ENCODE measurements at regions not wholly inside any gene's neighbourhood (a gene's known extent, or its start where the extent isn't known, plus 50 kb on each side); places are given as distances from the start of the nearest gene placed in this dataset.

GRCh38 chr11:122022646-122023045 is 93.4 kb downstream of the BLID start:
- TF ChIP-seq CTCF (IDR thresholded peaks at IDR 0.05; ENCODE audit: control extremely low read depth, extremely low read depth): no peak
- H3K4me1 ChIP-seq (ENCODE audit: control insufficient read depth in 5 of 5, insufficient read depth in 5 of 5, low read length in 5 of 5): peaks cover 0 to 2% (median 0%) of the 10 kb centered on the region in 5 donors
- no peak overlapping the region for H3K4me3 ChIP-seq
- no peak overlapping the region for H3K27ac ChIP-seq (ENCODE audit: low read depth in 1 of 2, low read length in 1 of 2)
- whole genome bisulfite sequencing, 2 donors: 96 to 97% methylated on average over 6 of the region's 6 CpGs
- H3K9ac ChIP-seq (ENCODE audit: insufficient read depth in 1 of 2, low read length in 2 of 2): no peak overlapping the region
- H3K9me3 ChIP-seq (ENCODE audit: control insufficient read depth in 4 of 4, insufficient read depth in 3 of 4, low read length in 3 of 4): no peaks in the 10 kb centered on the region
- DNase-seq: no peak
- H3K27me3 ChIP-seq (ENCODE audit: control insufficient read depth in 3 of 3, insufficient read depth in 3 of 3, low read length in 2 of 3): no peaks in the 10 kb centered on the region
- ATAC-seq (ENCODE audit: insufficient read depth, low FRiP score): no peak
- H3K36me3 ChIP-seq (ENCODE audit: control insufficient read depth in 4 of 4, insufficient read depth in 4 of 4, low read length in 4 of 4): no peaks in the 10 kb centered on the region

- 52 to 60% methylated on average over 2 of the region's 2 CpGs for WGBS, 2 donors
Measured at GRCh38 chr11:122020902-122021301, 95.1 kb downstream of the BLID start.

GRCh38 chr11:122019908-122020694 is 95.9 kb downstream of the BLID start:
- no peaks in the 10 kb centered on the region for H3K9me3 ChIP-seq (ENCODE audit: control insufficient read depth in 4 of 4, insufficient read depth in 3 of 4, low read length in 3 of 4)
- no peak overlapping the region for H3K4me3 ChIP-seq
- H3K27me3 ChIP-seq (ENCODE audit: control insufficient read depth in 3 of 3, insufficient read depth in 3 of 3, low read length in 2 of 3): no peaks in the 10 kb centered on the region
- 70 to 86% methylated on average over 3 of the region's 3 CpGs for WGBS, 2 donors
- ATAC-seq (ENCODE audit: insufficient read depth, low FRiP score) (peak; percentile 47), DNase-seq (no peak)
- no peak for TF ChIP-seq CTCF (IDR thresholded peaks at IDR 0.05; ENCODE audit: control extremely low read depth, extremely low read depth)
- no peaks in the 10 kb centered on the region for H3K36me3 ChIP-seq (ENCODE audit: control insufficient read depth in 4 of 4, insufficient read depth in 4 of 4, low read length in 4 of 4)
- no peak overlapping the region for H3K9ac ChIP-seq (ENCODE audit: insufficient read depth in 1 of 2, low read length in 2 of 2)
- H3K27ac ChIP-seq (ENCODE audit: low read depth in 1 of 2, low read length in 1 of 2): no peak overlapping the region
- H3K4me1 ChIP-seq (ENCODE audit: control insufficient read depth in 5 of 5, insufficient read depth in 5 of 5, low read length in 5 of 5): peaks cover 0 to 2% (median 0%) of the 10 kb centered on the region in 5 donors

More at GRCh38 chr11:122020902-122021301, 95.1 kb downstream of the BLID start:
- H3K9me3 ChIP-seq (ENCODE audit: control insufficient read depth in 4 of 4, insufficient read depth in 3 of 4, low read length in 3 of 4): no peaks in the 10 kb centered on the region
- DNase-seq: peak; percentile 18 to 59 (median 41)
- H3K27ac ChIP-seq (ENCODE audit: low read depth in 1 of 2, low read length in 1 of 2): no peak overlapping the region
- peaks cover 0 to 2% (median 0%) of the 10 kb centered on the region in 5 donors for H3K4me1 ChIP-seq (ENCODE audit: control insufficient read depth in 5 of 5, insufficient read depth in 5 of 5, low read length in 5 of 5)
- H3K27me3 ChIP-seq (ENCODE audit: control insufficient read depth in 3 of 3, insufficient read depth in 3 of 3, low read length in 2 of 3): no peaks in the 10 kb centered on the region
- H3K36me3 ChIP-seq (ENCODE audit: control insufficient read depth in 4 of 4, insufficient read depth in 4 of 4, low read length in 4 of 4): no peaks in the 10 kb centered on the region
- no peak for ATAC-seq (ENCODE audit: insufficient read depth, low FRiP score)
- H3K4me3 ChIP-seq: no peak overlapping the region
- TF ChIP-seq CTCF (IDR thresholded peaks at IDR 0.05; ENCODE audit: control extremely low read depth, extremely low read depth): no peak
- no peak overlapping the region for H3K9ac ChIP-seq (ENCODE audit: insufficient read depth in 1 of 2, low read length in 2 of 2)
